Mammary epithelial cell (primary cell): ENCODE measurements at regions not wholly inside any gene's neighbourhood (a gene's known extent, or its start where the extent isn't known, plus 50 kb on each side); places are given as distances from the start of the nearest gene placed in this dataset.

Experiments used
- EZH2 ChIP-seq: IDR thresholded peaks from 2 replicates; pipeline ENCODE4 v1.6.1; 2012; ENCODE audit warnings: low read length, inconsistent platforms, borderline replicate concordance
- TF ChIP-seq, protein P1 (sequence below), 2 donors: IDR thresholded peaks in 1 of 2; conservative IDR thresholded peaks in 1 of 2; 2 replicates each; pipeline ENCODE4 v1.5.1; 2011 to 2012; ENCODE audit warnings: inconsistent platforms in 2 of 2, low read length in 2 of 2, mild to moderate bottlenecking in 2 of 2, control low read depth in 1 of 2, low read depth in 1 of 2; ENCODE audit not compliant: insufficient read depth in 1 of 2; ENCODE audit errors: extremely low read depth in 1 of 2

DNA sequence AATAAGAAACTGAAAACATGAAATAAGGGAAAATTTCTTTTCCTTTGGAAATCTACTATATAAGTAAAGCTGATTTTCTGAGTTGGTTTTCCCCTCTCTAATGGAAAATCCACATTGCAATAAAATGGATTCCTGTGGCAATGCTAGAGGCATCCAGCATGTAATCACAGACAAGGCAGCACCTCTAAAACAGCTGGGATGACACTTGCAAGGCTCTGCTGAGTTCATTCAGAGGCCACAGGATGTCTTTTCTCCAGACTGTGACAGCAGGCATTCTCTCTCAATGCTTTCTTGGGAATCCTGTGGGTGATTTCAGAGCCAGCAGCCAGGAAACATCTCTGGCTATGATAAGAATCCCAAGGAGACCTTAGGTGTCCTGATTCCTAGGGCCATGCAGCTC, 201.3 kb upstream of the BLID start:
- TF ChIP-seq, protein P1, sequence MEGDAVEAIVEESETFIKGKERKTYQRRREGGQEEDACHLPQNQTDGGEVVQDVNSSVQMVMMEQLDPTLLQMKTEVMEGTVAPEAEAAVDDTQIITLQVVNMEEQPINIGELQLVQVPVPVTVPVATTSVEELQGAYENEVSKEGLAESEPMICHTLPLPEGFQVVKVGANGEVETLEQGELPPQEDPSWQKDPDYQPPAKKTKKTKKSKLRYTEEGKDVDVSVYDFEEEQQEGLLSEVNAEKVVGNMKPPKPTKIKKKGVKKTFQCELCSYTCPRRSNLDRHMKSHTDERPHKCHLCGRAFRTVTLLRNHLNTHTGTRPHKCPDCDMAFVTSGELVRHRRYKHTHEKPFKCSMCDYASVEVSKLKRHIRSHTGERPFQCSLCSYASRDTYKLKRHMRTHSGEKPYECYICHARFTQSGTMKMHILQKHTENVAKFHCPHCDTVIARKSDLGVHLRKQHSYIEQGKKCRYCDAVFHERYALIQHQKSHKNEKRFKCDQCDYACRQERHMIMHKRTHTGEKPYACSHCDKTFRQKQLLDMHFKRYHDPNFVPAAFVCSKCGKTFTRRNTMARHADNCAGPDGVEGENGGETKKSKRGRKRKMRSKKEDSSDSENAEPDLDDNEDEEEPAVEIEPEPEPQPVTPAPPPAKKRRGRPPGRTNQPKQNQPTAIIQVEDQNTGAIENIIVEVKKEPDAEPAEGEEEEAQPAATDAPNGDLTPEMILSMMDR (conservative IDR thresholded peaks at IDR 0.05 in 1 of 2, IDR thresholded peaks at IDR 0.05 in 1 of 2; ENCODE audit: extremely low read depth in 1 of 2, insufficient read depth in 1 of 2, low read depth in 1 of 2, low read length in 2 of 2) = no peak
- no peak for TF ChIP-seq EZH2
